HepG2 (cell line): ENCODE measurements at regions not wholly inside any gene's neighbourhood (a gene's known extent, or its start where the extent isn't known, plus 50 kb on each side); places are given as distances from the start of the nearest gene placed in this dataset.

Experiments used
- ATAC-seq: fragments of 200-7000 bp; cut with Tn5 transposase; 3 replicates; pipeline ENCODE4 v1.9.1; 2020; ENCODE audit warnings: mild to moderate bottlenecking, moderate library complexity
- BruUV-seq: library from RNA; stranded (reverse); fragments of 400-500 nt; replicated peaks from 2 replicates; lab custom pipeline; 2021; lab: Mats Ljungman, UMichigan
- CTCF ChIA-PET: fragments of 300-600 bp; formaldehyde crosslinking; extraction: SDS; loops from one replicate; lab custom pipeline; 2021; ENCODE audit warnings: low total read pairs, inconsistent platforms, low intra/inter-chr PET ratio; lab: Yijun Ruan, JAX
- POLR2A ChIA-PET: fragments of 350-600 bp; sonication (Branson Sonifier 250); formaldehyde crosslinking; loops from one replicate; lab custom pipeline; 2020; ENCODE audit warnings: antibody characterized with exemption, inconsistent platforms; lab: Yijun Ruan, JAX
- DNase-seq: peaks from one replicate; pipeline ENCODE4 v3.0.0-alpha.2; 2015; ENCODE audit warnings: low spot score
- FAIRE-seq: peaks from 3 replicates; lab custom pipeline; 2011; peaks lifted over from hg19 to GRCh38; lab: Jason Lieb, UNC
- H2AFZ ChIP-seq: one replicate; pipeline ENCODE4 v1.6.1; 2011; ENCODE audit warnings: low read length, inconsistent platforms
- H3K27ac ChIP-seq: fragments of 300-600 bp; 3 replicates; pipeline ENCODE4 v1.8.0; 2011; ENCODE audit warnings: mixed run types, mild to moderate bottlenecking, mixed read lengths, low read length, inconsistent platforms; ENCODE audit not compliant: insufficient read depth; ENCODE audit errors: extremely low read length
- H3K27me3 ChIP-seq, 2 experiments: fragments of 200-600 bp in 1 of 2; 2 replicates in 1 of 2; 3 replicates in 1 of 2; pipeline versions ENCODE4 v1.6.0 to v1.8.0; 2011; ENCODE audit warnings: low read length in 2 of 2, mild to moderate bottlenecking in 2 of 2, moderate library complexity in 2 of 2, inconsistent platforms in 1 of 2; ENCODE audit not compliant: insufficient read depth in 2 of 2, control insufficient read depth in 1 of 2
- H3K36me3 ChIP-seq, 2 experiments: fragments of 200-600 bp in 1 of 2; replicated peaks in 1 of 2; 2 replicates in 1 of 2; 3 replicates in 1 of 2; pipeline versions ENCODE4 v1.5.1 to v1.8.0; 2011; ENCODE audit warnings: low read length in 2 of 2, inconsistent platforms in 1 of 2; ENCODE audit not compliant: insufficient read depth in 2 of 2, control insufficient read depth in 1 of 2
- H3K4me1 ChIP-seq: 2 replicates; pipeline ENCODE4 v1.5.1; 2012; ENCODE audit warnings: low read length, inconsistent platforms; ENCODE audit not compliant: insufficient read depth
- H3K4me2 ChIP-seq: 2 replicates; pipeline ENCODE4 v1.6.0; 2011; ENCODE audit warnings: low read depth, low read length, inconsistent platforms
- H3K4me3 ChIP-seq, 3 experiments: fragments of 200-600 bp in 1 of 3; sonication (generic), shearing (Covaris generic) in 1 of 3; replicated peaks in 1 of 3; 2 replicates each; pipeline ENCODE4 v1.5.1; 2011 to 2016; ENCODE audit warnings: low read length in 3 of 3, inconsistent platforms in 2 of 3, low read depth in 2 of 3, mild to moderate bottlenecking in 2 of 3, control low read depth in 1 of 3, mixed read lengths in 1 of 3; ENCODE audit not compliant: insufficient read depth in 1 of 3
- H3K79me2 ChIP-seq: one replicate; pipeline ENCODE4 v1.6.1; 2011; ENCODE audit warnings: low read length, inconsistent platforms; ENCODE audit not compliant: insufficient read depth
- H3K9ac ChIP-seq: 2 replicates; pipeline ENCODE4 v1.6.0; 2011; ENCODE audit warnings: mild to moderate bottlenecking, low read depth, low read length, inconsistent platforms; ENCODE audit not compliant: insufficient read depth
- H3K9me3 ChIP-seq: 2 replicates; pipeline ENCODE4 v1.5.1; 2012; ENCODE audit warnings: mild to moderate bottlenecking, low read length
- H4K20me1 ChIP-seq: 2 replicates; pipeline ENCODE4 v1.6.0; 2011; ENCODE audit warnings: inconsistent platforms, mild to moderate bottlenecking, low read length, moderate library complexity; ENCODE audit not compliant: insufficient read depth
- ELF3 ChIP-seq: IDR thresholded peaks from 2 replicates; pipeline ENCODE4 v1.6.1; 2016; ENCODE audit warnings: missing genetic modification reagents, missing compliant biosample characterization
- HNRNPK ChIP-seq: fragments of 200-400 bp; formaldehyde crosslinking; IDR thresholded peaks from 2 replicates; pipeline ENCODE4 v1.6.1; 2018; ENCODE audit warnings: low read length, low read depth, moderate library complexity, mild to moderate bottlenecking; ENCODE audit not compliant: poor library complexity, severe bottlenecking
- RELA ChIP-seq: sonication (generic); formaldehyde crosslinking; IDR thresholded peaks from 2 replicates; pipeline ENCODE4 v1.4.0; 2020; ENCODE audit warnings: missing genetic modification reagents
- TSC22D2 ChIP-seq: sonication (generic); formaldehyde crosslinking; IDR thresholded peaks from 2 replicates; pipeline ENCODE4 v1.5.1; 2020; ENCODE audit warnings: missing genetic modification reagents, mild to moderate bottlenecking, borderline replicate concordance
- ZBTB7B ChIP-seq: sonication (generic); formaldehyde crosslinking; IDR thresholded peaks from 2 replicates; pipeline ENCODE4 v1.4.0; 2020; ENCODE audit warnings: missing genetic modification reagents
- ZNF142 ChIP-seq: sonication (generic); formaldehyde crosslinking; IDR thresholded peaks from 2 replicates; pipeline ENCODE4 v1.4.0; 2020; ENCODE audit warnings: missing genetic modification reagents
- ZNF253 ChIP-seq: sonication (generic); formaldehyde crosslinking; IDR thresholded peaks from 2 replicates; pipeline ENCODE4 v1.8.0; 2022; ENCODE audit warnings: mild to moderate bottlenecking, missing genetic modification reagents, borderline replicate concordance
- ZNF33B ChIP-seq: sonication (generic); formaldehyde crosslinking; IDR thresholded peaks from 2 replicates; pipeline ENCODE4 v1.5.1; 2020; ENCODE audit warnings: mild to moderate bottlenecking, missing genetic modification reagents
- ZNF670 ChIP-seq: sonication (generic); formaldehyde crosslinking; IDR thresholded peaks from 2 replicates; pipeline ENCODE4 v1.8.0; 2022; ENCODE audit warnings: mild to moderate bottlenecking, missing genetic modification reagents, borderline replicate concordance
- ZNF816 ChIP-seq: sonication (generic); formaldehyde crosslinking; IDR thresholded peaks from 2 replicates; pipeline ENCODE4 v1.8.0; 2022; ENCODE audit warnings: missing genetic modification reagents, mild to moderate bottlenecking, borderline replicate concordance
- ZNF839 ChIP-seq: sonication (generic); formaldehyde crosslinking; IDR thresholded peaks from 2 replicates; pipeline ENCODE4 v1.4.0; 2020; ENCODE audit warnings: missing genetic modification reagents, mild to moderate bottlenecking, borderline replicate concordance
- ZSCAN22 ChIP-seq: sonication (generic); formaldehyde crosslinking; IDR thresholded peaks from 2 replicates; pipeline ENCODE4 v1.4.0; 2020; ENCODE audit warnings: mild to moderate bottlenecking, missing genetic modification reagents
- WGBS: methylation state at CpG from one replicate; pipeline ENCODE4 v1.1.6; 2017; ENCODE audit warnings: low lambda C conversion rate; 5-methylcytosine and 5-hydroxymethylcytosine counted together
- in situ Hi-C: cut with HindIII; loops from 2 replicates; pipeline ENCODE4 v1.10.0; 2017; ENCODE audit warnings: low pct_unique_long_range_greater_than_20kb; ENCODE audit not compliant: extremely low pct_ligation_motif_present
- intact Hi-C: fragments of 100-400 bp; cut with micrococcal nuclease; formaldehyde crosslinking; loops from one replicate; pipeline ENCODE4 v1.10.0; 2022; ENCODE audit not compliant: unreplicated experiment

DNA sequence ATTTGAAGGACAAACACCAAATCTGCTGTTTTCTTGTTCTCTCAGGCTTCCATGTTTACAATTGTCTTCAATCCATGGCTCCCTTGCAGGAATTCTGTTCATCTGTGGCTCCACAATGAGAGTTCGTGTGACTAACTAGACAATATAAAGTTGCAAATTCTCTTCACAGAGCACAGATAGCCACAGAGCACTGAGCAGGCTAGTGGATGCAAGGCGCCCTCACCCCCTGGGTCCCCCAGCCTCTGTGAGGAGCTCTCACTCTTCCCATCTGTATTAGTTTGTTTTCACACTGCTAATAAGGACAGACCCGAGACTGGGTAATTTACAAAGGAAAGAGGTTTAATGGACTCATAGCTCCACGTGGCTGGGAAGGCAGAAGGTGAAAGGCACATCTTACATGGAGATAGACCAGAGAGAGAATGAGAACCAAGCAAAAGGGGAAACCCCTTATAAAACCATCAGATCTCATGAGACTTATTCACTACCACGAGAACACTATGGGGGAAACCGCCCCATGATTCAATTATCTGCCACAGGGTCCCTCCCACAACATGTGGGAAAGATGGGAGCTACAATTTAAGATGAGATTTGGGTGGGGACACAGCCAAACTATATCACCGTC lies 82.5 kb upstream of the STX18 start:
- WGBS, result 95% methylated on average over 6 of the region's 7 CpGs
- Histone ChIP-seq H2AFZ (no peak overlapping the region), H3K4me3 (no peak overlapping the region), H3K9me3 (no peaks in the 10 kb centered on the region), H3K9ac (no peak overlapping the region), H4K20me1 (no peaks in the 10 kb centered on the region), H3K4me1 (0 out of 2 replicates have a peak, but pooled peaks cover 7% of the 10 kb centered on the region), H3K36me3 (no peaks in the 10 kb centered on the region), H3K27me3 (no peaks in the 10 kb centered on the region), H3K27ac (no peak overlapping the region), H3K4me2 (no peak overlapping the region), H3K79me2 (no peaks in the 10 kb centered on the region)
- in situ Hi-C loops (no loop called here), intact Hi-C loops (no loop called here)
- FAIRE-seq (no peak), DNase-seq (no peak), ATAC-seq (no peak)
- BruUV-seq, result no TSS peak
- CTCF ChIA-PET, result no interaction called here
- TF ChIP-seq HNRNPK, result no peak
- POLR2A ChIA-PET, result no interaction called here

GRCh38 chr4:4619821-4620220 lies 78.0 kb upstream of the STX18 start:
- H3K4me3 ChIP-seq, result no peak overlapping the region
- H2AFZ ChIP-seq, result no peak overlapping the region
- CTCF ChIA-PET, result no interaction called here
- no peak overlapping the region for H3K4me2 ChIP-seq
- H3K9me3 ChIP-seq, result no peaks in the 10 kb centered on the region
- no peak overlapping the region for H3K9ac ChIP-seq
- peaks cover 0 to 1% of the 10 kb centered on the region in 2 experiments; a peak in 2 of 5 replicates for H3K36me3 ChIP-seq
- POLR2A ChIA-PET, result interaction anchor here (0.7 kb wide), 1 partner anchor 77 kb away, joined by 3 read pairs; no protein-coding TSS in a partner anchor
- no peaks in the 10 kb centered on the region for H3K4me1 ChIP-seq
- no peaks in the 10 kb centered on the region for H3K27me3 ChIP-seq
- H4K20me1 ChIP-seq, result no peaks in the 10 kb centered on the region
- no peak for FAIRE-seq
- no peak for DNase-seq
- BruUV-seq, result no TSS peak
- in situ Hi-C loops (no loop called here), intact Hi-C loops (no loop called here)
- ATAC-seq, result no peak
- no peak overlapping the region for H3K27ac ChIP-seq
- WGBS, result 96% methylated on average over 5 of the region's 5 CpGs
- no peaks in the 10 kb centered on the region for H3K79me2 ChIP-seq
- no peak for TF ChIP-seq ZNF33B (CRISPR knock-in tag)
- no peak for TF ChIP-seq ZNF142 (CRISPR knock-in tag)
- no peak for TF ChIP-seq ZNF816 (CRISPR knock-in tag)
- TF ChIP-seq RELA (CRISPR knock-in tag), result no peak
- no peak for TF ChIP-seq ZNF253
- TF ChIP-seq TSC22D2, result no peak
- TF ChIP-seq ZBTB7B (CRISPR knock-in tag), result no peak
- no peak for TF ChIP-seq ZNF670
- no peak for TF ChIP-seq ZSCAN22 (CRISPR knock-in tag)
- TF ChIP-seq ELF3 (CRISPR knock-in tag), result no peak
- TF ChIP-seq ZNF839 (CRISPR knock-in tag), result no peak
